Smooth muscle cell (in vitro differentiated cells): ENCODE measurements at regions not wholly inside any gene's neighbourhood (a gene's known extent, or its start where the extent isn't known, plus 50 kb on each side); places are given as distances from the start of the nearest gene placed in this dataset.

Experiments used
- DNase-seq: peaks from one replicate; lab custom pipeline; 2025; ENCODE audit not compliant: unreplicated experiment; lab: John Stamatoyannopoulos, UW
- H2AFZ ChIP-seq: fragments of 200-600 bp; sonication (generic); 2 replicates; pipeline ENCODE4 v1.6.0; 2016; ENCODE audit warnings: antibody characterized with exemption, low read depth, mild to moderate bottlenecking
- H3F3A ChIP-seq: fragments of 200-600 bp; sonication (generic); 2 replicates; pipeline ENCODE4 v1.6.0; 2017; ENCODE audit warnings: antibody characterized with exemption, low read depth
- H3K27ac ChIP-seq: fragments of 200-600 bp; sonication (generic); 2 replicates; pipeline ENCODE4 v1.5.1; 2016; ENCODE audit warnings: low read depth, mild to moderate bottlenecking
- H3K27me3 ChIP-seq: fragments of 200-600 bp; sonication (generic); 2 replicates; pipeline ENCODE4 v1.6.1; 2016; ENCODE audit warnings: low read depth, mild to moderate bottlenecking
- H3K36me3 ChIP-seq: fragments of 200-600 bp; sonication (generic); 2 replicates; pipeline ENCODE4 v1.5.1; 2016; ENCODE audit warnings: low read depth
- H3K4me1 ChIP-seq: fragments of 200-600 bp; sonication (generic); 2 replicates; pipeline ENCODE4 v1.5.1; 2016; ENCODE audit warnings: low read depth
- H3K4me2 ChIP-seq: fragments of 200-600 bp; sonication (generic); 2 replicates; pipeline ENCODE4 v1.6.0; 2016; ENCODE audit warnings: mild to moderate bottlenecking
- H3K4me3 ChIP-seq: fragments of 200-600 bp; sonication (generic); 2 replicates; pipeline ENCODE4 v1.5.1; 2016; ENCODE audit warnings: mild to moderate bottlenecking
- H3K79me2 ChIP-seq: fragments of 200-600 bp; sonication (generic); 2 replicates; pipeline ENCODE4 v1.6.0; 2016; ENCODE audit warnings: low read depth, mild to moderate bottlenecking
- H3K9ac ChIP-seq: fragments of 200-600 bp; sonication (generic); 2 replicates; pipeline ENCODE4 v1.6.0; 2016; ENCODE audit warnings: low read depth
- H3K9me3 ChIP-seq: fragments of 200-600 bp; sonication (generic); replicated peaks from 2 replicates; pipeline ENCODE4 v1.5.1; 2016; ENCODE audit warnings: low read depth
- H4K20me1 ChIP-seq: fragments of 200-600 bp; sonication (generic); 2 replicates; pipeline ENCODE4 v1.6.0; 2016; ENCODE audit warnings: low read depth
- CTCF ChIP-seq: fragments of 200-600 bp; sonication (generic); IDR thresholded peaks from 2 replicates; pipeline ENCODE4 v1.5.1; 2017; ENCODE audit warnings: borderline replicate concordance, mild to moderate bottlenecking, antibody characterized with exemption; ENCODE audit not compliant: insufficient read depth, poor library complexity, severe bottlenecking
- WGBS: methylation state at CpG from one replicate; pipeline ENCODE4 v1.1.7; 2016; ENCODE audit warnings: low lambda C conversion rate; 5-methylcytosine and 5-hydroxymethylcytosine counted together

DNA sequence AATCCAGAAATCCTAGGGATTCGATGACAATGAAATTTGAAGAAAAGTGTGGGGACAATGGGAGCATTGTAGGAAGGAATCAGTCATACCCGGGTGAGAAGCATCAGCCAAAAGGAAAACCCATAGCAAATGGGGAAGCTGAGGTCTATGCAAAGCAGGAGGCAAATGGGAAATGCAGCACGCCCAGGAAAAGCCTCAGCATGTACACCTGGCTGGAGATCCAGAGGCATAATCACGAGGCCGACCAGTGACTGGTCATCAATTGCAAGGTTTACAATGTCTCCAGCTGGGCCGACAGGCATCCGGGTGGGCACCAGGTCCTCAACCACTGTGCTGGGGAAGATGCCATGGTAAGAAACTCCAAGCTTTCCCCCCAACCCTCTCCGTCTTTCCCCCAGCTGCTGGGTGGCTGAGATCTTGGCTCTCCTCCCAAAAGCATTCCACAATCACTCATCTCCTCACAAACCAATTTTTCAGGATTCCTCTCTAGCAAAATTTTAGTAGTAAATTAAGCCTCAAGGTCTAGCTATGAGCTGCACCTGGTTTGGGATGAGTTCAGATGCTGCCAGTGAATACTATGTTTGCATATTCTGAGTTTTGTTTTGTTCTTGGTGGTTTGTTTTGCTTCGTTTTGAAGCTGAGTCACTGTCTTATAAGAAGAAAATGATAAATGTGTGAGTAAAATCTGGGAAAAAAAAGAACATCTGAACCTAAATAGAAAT is 98.0 kb upstream of the OR5AK2 start:
- Histone ChIP-seq H3K9ac (no peak overlapping the region), H3K79me2 (no peaks in the 10 kb centered on the region), H3K36me3 (no peaks in the 10 kb centered on the region), H3K9me3 (no peaks in the 10 kb centered on the region), H3K4me1 (no peaks in the 10 kb centered on the region), H3F3A (no peaks in the 10 kb centered on the region), H2AFZ (no peak overlapping the region), H3K4me3 (no peak overlapping the region), H3K27me3 (no peaks in the 10 kb centered on the region), H3K27ac (no peak overlapping the region), H4K20me1 (no peaks in the 10 kb centered on the region), H3K4me2 (no peak overlapping the region)
- no peak for DNase-seq
- TF ChIP-seq CTCF = no peak
- WGBS = 81% methylated on average over 9 of the region's 9 CpGs

DNA sequence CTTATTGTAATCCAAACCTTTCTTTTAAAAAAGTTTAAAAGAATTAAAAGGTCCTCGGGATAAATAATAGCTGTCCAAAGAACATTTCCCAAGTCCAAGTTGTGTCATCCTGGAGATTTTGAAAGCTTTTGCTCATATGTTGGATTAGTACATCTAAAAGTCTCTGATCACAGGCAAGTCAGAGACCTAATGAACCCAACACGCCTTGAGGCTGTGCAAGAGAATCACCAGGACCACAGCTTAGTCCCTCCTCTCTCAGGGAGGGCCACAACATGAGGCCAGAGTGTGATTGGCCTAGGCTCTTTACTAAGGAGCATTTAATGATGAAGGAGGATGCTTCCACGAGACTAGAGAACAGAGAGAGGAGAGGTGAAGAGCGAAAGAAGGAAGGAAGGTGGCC is 98.7 kb upstream of the OR5AK2 start:
- no peaks in the 10 kb centered on the region for H3K27me3 ChIP-seq
- no peaks in the 10 kb centered on the region for H3K36me3 ChIP-seq
- no peaks in the 10 kb centered on the region for H3K79me2 ChIP-seq
- H3K27ac ChIP-seq = no peak overlapping the region
- H3K4me2 ChIP-seq = no peak overlapping the region
- TF ChIP-seq CTCF = no peak
- H3K4me1 ChIP-seq = no peaks in the 10 kb centered on the region
- no peaks in the 10 kb centered on the region for H3F3A ChIP-seq
- no peaks in the 10 kb centered on the region for H3K9me3 ChIP-seq
- H3K4me3 ChIP-seq = no peak overlapping the region
- H4K20me1 ChIP-seq = no peaks in the 10 kb centered on the region
- WGBS = 76% methylated on average over 4 of the region's 4 CpGs
- H2AFZ ChIP-seq = no peak overlapping the region
- DNase-seq = no peak
- H3K9ac ChIP-seq = no peak overlapping the region

GRCh38 chr11:56887940-56888339 is 100.8 kb upstream of the OR5AK2 start:
- 95% methylated on average over 3 of the region's 3 CpGs for WGBS
- H3K4me2 ChIP-seq = no peak overlapping the region
- no peaks in the 10 kb centered on the region for H3K4me1 ChIP-seq
- H3K27me3 ChIP-seq = no peaks in the 10 kb centered on the region
- no peak overlapping the region for H3K9ac ChIP-seq
- no peak overlapping the region for H3K4me3 ChIP-seq
- H3F3A ChIP-seq = no peaks in the 10 kb centered on the region
- no peaks in the 10 kb centered on the region for H3K36me3 ChIP-seq
- no peak for TF ChIP-seq CTCF
- DNase-seq = no peak
- H3K79me2 ChIP-seq = no peaks in the 10 kb centered on the region
- no peak overlapping the region for H3K27ac ChIP-seq
- no peak overlapping the region for H2AFZ ChIP-seq
- no peaks in the 10 kb centered on the region for H4K20me1 ChIP-seq
- no peaks in the 10 kb centered on the region for H3K9me3 ChIP-seq

DNA sequence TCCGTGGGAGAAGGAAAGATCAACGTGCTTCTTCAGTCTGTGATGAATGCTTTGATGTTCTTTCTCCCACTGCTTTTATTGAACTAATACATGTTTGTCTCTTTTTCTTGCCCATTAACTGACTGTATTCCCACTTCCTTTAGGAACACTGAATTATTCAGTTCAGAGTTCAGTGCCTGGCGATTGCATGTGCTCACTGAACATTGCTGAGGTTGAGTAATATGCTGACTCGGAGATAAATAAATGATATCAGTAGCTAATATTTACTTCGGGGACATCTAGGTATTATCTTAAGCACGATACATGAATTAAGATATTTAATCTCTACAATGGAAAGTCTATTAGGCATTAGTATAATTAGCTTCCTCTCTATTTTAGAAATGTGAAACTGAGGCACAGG is 102.3 kb upstream of the OR5AK2 start:
- Histone ChIP-seq H3K27me3 (no peaks in the 10 kb centered on the region), H3K4me3 (no peak overlapping the region), H3K79me2 (no peaks in the 10 kb centered on the region), H3K9ac (no peak overlapping the region), H3F3A (no peaks in the 10 kb centered on the region), H3K9me3 (no peaks in the 10 kb centered on the region), H3K27ac (no peak overlapping the region), H3K4me2 (peak overlapping the region; percentile 8), H3K4me1 (no peaks in the 10 kb centered on the region), H3K36me3 (no peaks in the 10 kb centered on the region), H4K20me1 (no peaks in the 10 kb centered on the region), H2AFZ (peak overlapping the region; percentile 61)
- 60% methylated on average over 6 of the region's 6 CpGs for WGBS
- TF ChIP-seq CTCF = no peak
- no peak for DNase-seq
